Stimulated activated CD4-positive, alpha-beta T cell treated with anti-CD3 and anti-CD28 coated beads, TNF-alpha, amount 100 ng/mL, for 48 hours (primary cell): ENCODE measurements at regions not wholly inside any gene's neighbourhood (a gene's known extent, or its start where the extent isn't known, plus 50 kb on each side); places are given as distances from the start of the nearest gene placed in this dataset.
"Not testable (repeated sequence)": the region's sequence is repeated elsewhere in the genome, so short reads cannot be mapped to it uniquely, and the experiment has no call there.

Experiments used
- DNase-seq, 3 donors: peaks; one replicate each; pipeline ENCODE4 v3.0.0-alpha.2; 2020; ENCODE audit warnings: low read depth in 3 of 3

DNA sequence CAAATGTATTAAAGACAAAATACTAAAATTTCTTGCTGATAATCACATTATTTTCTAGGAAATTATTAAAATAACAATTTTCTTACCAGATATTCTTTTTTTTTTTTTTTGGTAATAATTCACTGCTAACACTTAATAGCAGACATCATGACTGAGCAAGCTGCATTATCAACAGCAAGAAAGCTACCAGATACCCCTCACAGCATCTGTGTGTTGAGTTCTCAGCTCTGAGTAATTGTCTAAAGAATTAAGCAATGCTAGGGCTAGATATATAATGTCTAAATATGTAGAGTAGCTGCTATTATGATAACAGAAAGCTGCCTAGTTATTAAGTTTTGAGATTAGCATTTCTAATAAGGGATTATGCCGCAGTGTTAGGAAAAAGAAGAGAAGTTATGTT, 754.3 kb upstream of the PKDCC start:
- no peak for DNase-seq

DNA sequence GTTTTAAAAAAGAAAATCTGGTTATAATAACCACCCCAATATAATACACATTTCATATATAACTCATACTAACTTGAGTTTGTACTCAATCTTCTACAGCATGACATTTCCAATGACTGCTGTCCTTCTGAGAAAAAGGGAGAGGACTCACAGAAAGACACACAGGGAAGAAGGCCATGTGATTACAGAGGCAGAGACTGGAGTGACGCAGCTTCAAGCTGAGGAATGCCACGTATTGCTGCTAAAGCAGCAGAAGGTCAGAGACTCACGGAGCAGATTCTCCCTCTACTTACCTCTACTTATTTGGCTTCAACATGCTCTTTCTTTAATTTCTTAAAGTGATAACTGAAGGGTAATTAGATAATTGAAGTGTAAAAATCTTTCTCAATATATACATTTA, 753.5 kb upstream of the PKDCC start:
- no peak for DNase-seq

DNA sequence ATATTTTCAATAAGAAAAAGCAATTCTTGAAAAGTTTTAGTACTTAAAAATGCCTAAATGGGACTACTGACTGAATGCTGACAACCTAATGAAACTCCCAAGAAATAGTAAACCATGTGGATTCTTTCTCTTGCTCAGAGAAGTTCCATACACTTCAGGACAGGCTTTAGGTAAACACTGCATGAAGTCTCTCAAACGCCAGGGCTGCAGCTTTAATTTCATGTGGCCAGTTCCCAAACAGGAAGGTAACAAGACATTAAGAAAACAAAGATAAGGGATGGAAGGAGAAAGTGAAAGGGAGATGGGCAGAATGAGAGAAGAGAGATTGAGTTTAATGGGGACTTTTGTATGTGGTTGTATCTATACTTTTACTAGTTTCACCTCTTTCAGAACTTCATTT, 734.7 kb upstream of the PKDCC start:
- no peak for DNase-seq

DNA sequence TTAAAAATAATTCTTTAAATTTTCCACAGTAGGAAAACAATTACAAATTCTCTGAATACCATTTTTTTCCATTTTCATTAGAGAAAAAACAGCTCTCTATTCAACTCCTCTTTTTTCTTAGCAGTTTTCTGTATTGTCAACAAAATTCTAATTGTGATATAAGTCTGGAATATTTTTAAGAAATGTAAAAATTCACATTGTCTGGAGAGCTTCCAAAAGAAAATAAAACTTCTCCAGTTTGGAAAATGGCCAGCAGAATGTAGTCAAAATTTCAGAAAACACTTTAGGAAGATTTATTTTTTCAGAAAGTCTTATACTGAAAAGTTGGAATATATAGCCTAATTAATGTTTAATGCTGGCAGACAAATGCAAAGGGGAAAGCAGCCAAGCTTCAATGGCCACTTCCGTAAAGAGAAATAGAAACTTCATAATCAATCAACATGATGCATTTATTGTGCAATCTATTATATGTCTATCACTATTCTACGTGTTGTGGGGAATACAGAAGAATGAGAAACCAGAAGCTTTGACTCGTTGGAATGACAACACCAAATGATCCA, 733.2 kb upstream of the PKDCC start:
- no peak for DNase-seq

DNA sequence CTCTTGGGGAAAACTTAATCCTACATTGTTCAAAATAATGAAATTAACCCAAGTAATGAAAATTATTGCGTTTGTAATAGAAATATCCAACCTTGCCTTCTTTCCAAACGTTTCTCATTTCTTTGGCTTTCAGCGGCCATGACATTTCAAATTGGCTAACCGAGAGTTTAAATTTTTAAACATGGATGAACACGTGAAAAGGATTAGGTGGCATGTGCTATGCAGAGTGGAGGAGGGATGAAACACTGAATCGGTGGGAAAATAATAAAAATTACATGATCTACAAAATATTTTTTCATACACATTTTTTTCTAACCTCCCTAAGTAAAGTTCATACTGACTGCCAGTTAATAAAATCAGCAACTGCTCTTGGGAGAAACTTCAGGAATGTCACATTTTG, 728.4 kb upstream of the PKDCC start:
- DNase-seq: no peak

DNA sequence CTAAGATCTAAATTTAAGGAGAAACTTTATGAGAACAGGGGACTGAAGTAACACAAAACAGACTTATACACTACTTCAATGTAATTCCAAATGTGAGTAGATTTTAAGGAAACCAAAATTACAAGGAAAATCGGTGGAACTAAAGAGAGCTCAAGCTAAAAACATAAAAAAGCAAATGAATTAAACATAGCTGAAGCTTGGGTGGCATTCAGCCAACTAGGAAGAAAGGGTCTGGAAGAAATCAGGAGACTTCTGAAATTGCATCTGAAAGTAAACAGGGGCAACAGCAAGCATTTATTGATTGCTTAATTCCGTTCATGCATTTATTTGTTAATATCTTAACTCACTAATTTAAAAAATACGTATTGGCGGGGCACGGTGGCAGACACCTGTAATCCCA, 727.3 kb upstream of the PKDCC start:
- no peak for DNase-seq

DNA sequence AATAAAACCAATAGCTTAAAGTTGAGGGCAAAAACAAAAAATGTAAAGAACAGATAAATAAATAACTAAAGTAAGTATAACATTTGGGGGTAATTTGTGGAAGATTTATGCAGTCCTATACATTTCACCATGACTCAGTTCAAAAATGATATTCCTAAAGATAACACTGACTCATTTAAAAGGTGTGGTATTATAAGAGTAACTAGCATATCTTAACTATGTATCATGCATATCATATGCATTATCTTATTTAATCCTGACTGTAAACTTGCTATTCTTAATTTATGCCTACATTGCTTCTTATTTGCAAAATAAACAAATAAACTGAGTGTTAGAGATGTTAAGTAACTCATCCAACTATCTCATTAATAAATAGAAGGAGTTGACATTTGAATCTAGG, 726.5 kb upstream of the PKDCC start:
- DNase-seq: no peak

DNA sequence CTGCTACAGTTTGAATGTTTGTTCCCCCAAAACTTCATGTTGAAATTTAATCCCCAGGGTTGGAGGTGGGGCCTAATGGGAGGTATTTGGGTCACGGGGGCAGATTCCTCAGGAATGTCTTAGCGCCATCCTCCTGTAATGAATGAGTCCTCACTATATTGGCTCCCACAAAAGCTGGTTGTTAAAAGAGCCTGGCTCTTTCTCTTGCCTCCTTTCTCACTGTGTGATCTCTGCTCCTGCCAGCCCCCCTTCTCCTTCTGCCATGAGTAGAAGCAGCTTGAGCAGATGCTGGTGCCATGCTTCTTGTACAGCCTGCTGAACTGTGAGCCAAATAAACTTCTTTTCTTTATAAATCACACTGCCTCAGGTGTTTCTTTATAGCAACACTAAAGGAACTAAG, 721.0 kb upstream of the PKDCC start:
- no peak for DNase-seq

DNA sequence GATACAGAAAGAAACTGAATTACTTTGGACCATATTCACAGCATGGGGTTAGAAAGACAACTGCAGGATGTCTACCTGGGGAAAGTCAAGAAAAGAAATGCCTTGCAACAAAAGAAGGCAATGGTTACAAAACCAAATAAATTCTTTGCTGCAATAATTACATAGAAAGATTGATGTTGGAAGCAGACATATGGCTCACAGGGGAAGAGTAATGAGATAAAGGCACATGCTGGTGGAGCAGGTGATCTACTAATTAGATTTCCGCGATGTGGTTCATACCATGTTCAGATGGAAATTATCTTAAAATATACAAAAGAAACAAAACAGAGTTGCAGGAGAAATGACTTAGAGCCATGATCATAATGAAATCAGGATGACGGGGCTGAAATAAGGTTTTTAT, 718.8 kb upstream of the PKDCC start:
- no peak for DNase-seq

DNA sequence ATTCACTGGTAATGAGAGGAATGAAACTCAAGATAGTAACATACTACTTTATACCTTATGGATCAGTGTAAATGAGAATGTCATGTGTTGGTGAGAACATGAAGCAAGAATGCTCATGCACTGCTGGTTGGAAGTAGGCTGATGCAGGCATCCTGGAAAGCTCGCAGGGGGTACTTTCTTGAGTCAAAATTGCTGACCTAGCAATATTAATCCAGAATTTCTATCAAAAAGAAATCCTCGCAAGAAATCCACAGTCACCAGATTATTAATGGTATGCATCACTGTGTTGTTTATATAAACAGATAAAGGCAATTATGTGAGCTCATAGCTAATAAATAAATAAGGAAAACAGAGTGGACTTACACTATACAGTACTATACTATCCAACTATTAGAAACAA, 713.7 kb upstream of the PKDCC start:
- no peak for DNase-seq

DNA sequence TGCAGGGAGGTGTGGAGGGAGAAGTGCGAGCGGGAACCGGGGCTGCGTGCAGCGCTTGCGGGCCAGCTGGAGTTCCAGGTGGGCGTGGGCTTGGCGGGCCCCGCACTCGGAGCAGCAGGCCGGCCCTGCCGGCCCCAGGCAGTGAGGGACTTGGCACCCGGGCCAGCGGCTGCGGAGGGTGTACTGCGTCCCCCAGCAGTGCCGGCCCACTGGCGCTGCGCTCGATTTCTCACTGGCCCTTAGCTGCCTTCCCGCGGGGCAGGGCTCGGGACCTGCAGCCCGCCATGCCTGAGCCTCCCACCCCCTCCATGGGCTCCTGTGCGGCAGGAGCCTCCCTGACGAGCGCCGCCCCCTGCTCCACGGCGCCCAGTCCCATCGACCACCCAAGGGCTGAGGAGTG, 712.2 kb upstream of the PKDCC start:
- DNase-seq: not testable (repeated sequence)

DNA sequence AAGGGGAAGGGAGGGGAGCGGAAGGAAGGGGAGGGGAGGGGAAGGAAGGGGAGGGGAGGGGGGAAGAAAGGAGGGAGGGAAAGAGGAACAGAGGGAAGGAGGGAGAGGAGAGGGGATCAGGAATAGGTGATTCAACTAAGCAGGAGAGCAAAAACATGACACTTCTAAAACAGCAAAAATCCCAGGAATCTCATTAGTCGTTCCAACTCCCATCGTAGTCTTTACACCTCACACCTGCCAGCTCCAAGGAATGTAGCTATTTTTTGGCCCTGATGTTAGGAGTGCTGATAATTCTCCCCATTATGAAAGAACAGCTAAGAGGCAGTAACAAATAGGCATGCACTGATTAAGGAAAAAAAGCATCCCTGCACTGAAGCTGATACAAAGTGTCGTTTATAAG, 709.9 kb upstream of the PKDCC start:
- no peak for DNase-seq

DNA sequence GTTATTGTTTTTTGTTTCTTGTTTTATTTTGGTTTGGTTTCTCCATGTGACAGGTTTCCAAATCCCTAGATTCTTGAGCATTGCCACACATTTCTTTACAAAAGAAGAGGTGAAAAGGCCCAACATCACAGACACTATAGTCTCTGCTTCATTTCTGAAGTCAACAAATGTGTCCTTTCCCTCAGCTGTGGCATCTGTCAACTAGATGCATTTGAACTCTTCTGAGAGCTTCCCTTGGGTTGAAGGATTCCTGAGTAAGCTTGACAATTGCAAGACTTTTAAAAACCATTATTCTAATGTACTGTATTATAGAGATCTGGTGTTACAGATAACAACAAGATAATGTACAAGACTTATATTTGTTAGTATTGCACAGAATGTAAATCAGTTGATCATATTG, 703.3 kb upstream of the PKDCC start:
- no peak for DNase-seq

DNA sequence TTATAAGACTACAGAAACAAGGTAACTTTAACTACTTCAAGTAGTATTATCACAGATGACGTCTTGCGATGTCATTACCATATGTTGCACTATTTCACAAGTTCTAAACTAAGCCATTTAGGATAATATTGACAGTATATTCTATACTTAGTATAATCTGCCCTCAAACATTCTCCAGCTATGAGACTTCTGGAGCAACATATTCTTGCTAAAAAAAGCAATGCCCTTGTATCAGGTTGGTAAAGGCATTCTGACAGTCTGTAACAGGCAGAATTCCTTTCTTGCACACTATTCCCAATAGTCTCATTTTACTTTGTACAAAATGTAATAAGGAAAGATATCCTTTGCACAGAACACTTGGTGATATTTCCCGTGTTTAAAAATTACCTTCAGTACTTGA, 694.8 kb upstream of the PKDCC start:
- DNase-seq: no peak

DNA sequence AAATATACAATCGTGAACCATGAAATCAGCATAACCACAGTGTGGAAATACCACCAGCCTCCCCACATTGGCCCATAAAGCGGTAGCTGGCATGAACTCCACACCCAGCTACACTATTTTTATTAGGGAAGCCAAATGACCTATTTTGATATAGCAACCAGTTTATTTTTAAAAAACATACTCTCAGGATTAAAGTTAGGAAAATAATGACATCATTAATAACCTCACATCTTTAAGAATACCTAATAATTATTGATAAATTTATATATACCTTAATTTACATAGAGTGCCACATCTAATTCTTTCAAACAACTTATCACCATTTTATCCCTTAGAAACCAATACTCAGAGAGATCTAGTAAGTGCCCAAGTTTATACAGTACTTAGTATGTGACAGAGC, 692.0 kb upstream of the PKDCC start:
- DNase-seq: no peak

DNA sequence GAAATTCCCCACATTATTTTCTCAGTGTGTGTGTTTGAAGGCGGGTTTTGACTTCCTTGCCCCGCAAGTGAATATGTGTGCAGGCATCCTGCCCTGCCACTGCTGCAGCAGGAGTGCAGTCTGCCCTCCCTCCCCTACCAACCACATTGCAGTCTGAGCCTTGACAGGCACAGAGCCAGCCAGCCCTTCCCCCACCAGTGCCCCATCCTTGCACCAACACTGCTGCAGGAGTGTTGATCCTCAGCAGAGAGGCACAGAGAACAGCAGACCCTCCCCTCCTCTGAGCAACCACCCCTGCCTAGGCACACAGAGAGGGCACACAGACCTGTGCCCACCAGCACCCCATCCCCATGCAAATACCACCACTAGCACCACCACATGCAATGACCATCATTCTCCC, 683.0 kb upstream of the PKDCC start:
- DNase-seq: no peak

DNA sequence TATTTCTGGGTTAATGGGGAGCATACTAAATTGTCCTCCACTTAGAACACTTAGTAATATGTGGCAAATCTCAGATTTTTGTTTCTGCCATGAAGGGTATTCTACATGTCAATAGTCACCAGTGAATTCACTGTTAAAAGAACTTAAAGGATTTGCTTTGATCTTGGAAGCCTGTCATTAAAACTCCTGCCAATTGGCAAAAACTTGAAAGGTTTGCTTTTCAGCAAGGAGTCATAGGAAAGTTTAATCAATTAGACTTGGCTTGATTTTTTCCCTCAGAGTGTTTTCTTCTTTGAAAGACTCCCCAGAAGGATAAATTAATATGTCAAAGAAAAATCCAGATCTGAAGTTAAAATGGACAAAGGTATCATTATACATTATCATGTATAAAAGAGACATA, 671.9 kb upstream of the PKDCC start:
- DNase-seq: no peak

DNA sequence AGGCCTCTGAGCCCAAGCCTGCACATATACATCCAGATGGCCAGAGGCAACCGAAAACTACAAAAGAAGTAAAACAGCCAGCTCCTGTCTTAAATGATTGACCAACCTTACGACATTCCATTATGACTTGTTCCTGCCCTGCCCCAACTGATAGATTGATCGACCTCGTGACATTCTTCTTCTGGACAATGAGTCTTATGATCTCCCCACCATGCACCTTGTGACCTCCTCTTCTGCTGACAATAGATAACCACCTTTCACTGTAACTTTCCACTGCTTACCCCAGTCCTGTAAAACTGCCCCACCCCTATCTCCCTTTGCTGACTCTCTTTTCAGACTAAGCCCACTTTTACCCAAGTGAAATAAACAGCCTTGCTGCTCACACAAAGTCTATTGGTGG, 670.0 kb upstream of the PKDCC start:
- DNase-seq: no peak

DNA sequence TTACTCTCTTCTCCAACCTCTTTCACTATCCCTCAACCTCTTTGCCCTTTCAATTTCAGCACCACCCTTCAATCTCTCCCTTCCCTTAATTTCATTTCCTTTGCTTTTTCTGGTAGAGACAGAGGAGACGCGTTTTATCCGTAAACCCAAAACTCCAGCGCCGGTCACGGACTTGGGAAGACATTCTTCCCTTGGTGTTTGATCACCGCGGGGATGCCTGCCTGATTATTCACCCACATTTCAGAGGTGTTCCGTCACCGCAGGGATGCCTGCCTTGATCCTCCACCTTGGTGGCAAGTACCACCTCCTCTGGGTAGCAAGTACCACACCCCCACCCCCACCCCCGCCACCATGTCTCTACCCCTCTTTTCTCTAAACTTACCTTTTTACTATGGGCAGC, 669.4 kb upstream of the PKDCC start:
- no peak for DNase-seq

DNA sequence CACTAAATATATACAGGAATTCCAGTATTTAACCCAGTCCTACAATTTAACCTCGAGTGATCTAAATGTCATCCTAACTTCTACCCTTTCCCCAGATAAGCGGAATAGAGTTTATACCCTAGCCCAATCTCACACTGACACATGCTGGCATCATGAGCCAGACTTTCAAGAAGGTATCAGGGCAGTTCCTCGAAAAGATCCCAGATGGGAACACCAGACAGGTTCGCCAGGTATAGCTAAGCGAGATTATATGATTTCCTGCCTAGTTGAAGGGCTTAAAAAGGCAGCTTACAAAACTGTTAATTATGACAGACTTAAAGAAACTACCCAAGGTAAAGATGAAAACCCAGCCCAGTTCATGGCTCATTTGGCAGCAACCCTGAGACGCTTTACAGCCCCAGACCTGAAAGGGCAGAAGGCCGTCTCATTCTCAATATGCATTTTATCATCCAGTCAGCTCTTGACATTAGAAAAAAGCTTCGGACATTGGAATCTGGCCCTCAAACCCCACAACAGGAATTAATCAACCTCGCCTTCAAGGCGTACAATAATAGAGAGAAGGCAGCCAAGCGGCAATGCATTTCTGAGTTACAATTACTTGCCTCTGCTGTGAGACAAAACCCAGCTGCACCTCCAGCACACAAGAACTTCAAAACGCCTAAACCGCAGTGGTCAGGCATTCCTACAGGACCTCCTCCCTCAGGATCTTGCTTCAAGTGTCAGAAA, 668.2 kb upstream of the PKDCC start:
- DNase-seq: no peak

DNA sequence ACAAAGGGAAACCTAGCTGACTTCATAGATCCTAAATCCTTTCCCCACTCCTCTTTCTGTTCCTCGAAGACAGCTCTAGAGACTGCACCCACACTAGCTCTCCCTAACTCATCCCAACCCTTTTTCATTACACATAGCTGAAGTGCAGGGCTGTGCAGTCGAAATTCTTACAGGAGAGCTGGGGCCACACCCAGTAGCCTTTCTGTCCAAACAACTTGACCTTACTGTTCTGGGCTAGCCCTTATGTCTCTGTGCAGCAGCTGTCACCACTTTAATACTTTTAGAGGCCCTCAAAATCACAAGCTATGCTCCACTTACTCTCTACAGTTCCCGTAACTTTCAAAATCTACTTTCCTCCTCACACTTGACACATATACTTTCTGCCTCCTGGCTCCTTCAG, 666.1 kb upstream of the PKDCC start:
- no peak for DNase-seq

DNA sequence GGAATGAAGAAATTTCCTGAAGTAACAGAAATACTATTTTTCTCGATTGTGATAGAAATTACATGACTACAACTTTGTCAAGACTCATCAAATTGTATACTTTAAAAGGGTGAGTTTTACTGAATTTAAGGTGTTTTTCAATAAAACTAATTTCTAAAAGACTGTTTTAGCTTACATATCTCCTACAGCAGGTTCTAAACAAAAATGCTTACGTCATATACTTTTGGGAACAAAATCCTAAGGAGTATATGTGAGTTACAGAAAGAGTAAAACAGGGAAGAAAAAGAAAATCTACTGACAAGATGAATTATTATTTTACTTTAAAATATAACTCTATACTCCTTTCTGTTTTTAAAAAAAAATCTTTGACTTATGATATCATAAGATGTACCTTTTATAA, 660.3 kb upstream of the PKDCC start:
- no peak for DNase-seq

DNA sequence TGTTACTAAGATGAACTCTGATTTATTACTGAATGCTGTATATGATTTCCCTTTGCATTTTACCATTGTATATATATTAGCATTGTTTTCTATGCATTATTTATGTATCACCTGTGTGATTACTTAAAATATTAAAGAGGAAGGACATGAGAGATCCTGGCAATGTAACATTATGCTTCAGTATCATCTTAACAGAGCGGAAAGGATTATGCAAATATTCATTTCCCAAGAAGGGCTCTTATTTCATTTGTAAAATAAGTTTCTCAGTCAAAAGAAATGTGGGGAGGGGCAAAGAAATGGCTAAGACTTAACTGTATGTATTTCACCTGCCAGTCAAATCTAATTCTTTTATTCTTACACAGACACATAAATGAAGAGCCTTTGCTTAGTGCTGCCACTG, 654.2 kb upstream of the PKDCC start:
- DNase-seq: no peak

DNA sequence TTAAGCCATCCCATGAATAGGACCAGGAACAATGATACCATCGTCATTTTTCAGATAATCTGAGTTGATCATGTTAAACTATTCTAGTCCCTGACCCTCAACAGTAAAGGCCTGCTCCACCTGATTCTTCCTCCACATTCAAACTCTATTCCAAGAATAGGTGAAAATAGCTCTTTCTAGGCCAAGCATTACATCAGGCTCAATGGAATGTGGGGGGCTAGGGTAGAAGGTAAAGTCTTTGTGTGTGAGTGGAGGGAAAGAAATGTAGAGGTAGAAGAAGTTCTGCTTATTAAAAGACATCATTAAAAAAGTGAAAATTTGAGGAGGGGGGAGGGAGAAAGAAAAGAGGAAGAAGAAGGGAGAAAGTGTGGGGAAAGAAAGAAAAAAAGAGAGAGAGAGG, 653.3 kb upstream of the PKDCC start:
- no peak for DNase-seq
